ENCODE measurements at regions not wholly inside any gene's neighbourhood (a gene's known extent, or its start where the extent isn't known, plus 50 kb on each side); places are given as distances from the start of the nearest gene placed in this dataset.
"Not testable (repeated sequence)": the region's sequence is repeated elsewhere in the genome, so short reads cannot be mapped to it uniquely, and the experiment has no call there.

DNA sequence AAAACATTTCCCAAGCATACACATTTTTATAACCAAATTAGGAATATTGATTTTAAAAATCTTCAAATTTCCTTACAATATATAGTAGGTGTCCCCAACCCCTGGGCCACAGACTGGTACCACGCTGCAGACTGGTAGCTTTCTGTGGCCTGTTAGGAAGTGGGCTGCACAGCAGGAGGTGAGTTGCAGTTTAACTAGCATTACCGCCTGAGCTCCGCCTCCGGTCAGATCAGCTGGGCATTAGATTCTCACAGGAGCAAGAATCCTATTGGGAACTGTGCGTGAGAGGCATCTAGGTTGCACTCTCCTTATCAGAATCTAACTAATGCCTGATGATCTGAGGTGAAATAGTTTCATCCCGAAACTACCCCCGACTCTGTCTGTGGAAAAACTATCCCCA, 62.1 kb downstream of the ZWINT start:
- no peak for DNase-seq

- DNase-seq: no peak
Observed at GRCh38 chr10:56296618-56297017, 64.4 kb downstream of the ZWINT start.

DNA sequence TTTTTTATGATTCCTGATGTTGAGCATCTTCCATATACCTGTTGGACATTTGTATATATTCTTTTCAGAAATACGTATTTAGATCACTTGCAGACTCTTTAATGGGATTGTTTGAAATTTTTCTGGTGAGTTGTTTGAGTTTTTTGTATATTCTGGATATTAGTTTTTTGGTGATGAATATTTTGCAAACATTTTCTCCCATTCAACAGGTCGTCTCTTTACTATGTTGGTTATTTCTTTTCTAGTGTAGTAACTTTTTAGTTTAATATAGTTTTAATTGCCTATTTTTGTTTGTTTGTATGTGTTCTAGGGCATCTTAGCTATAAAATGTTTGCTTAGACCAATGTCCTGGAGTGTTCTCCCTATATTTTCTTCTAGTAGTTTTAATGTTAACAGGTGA, 72.7 kb downstream of the ZWINT start:
- no peak for DNase-seq

- no peak for DNase-seq
Observed at GRCh38 chr10:56286096-56286495, 75.0 kb downstream of the ZWINT start.

GRCh38 chr10:56279270-56279669, 81.8 kb downstream of the ZWINT start:
- DNase-seq: no peak

DNA sequence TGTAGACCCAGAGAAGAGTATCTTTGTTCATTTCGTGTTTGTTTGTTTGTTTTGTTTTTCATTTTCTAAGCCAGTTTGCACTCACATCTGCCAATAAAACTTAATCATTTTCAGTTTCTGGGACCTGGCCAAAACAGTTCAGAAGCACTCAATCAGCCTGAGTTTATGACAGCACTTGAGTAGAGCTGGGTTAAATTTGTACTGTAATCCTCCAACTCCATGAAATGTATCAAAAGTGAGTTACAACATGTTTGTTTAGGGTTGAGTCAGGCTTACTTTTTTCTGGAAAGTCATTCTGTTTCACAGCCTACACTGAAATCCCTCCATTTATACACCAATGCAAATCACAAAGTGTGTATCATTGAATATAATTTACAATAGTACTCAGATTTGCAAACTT, 91.9 kb downstream of the ZWINT start:
- DNase-seq: no peak

GRCh38 chr10:56266120-56266519, 94.9 kb downstream of the ZWINT start:
- no peak for DNase-seq

DNA sequence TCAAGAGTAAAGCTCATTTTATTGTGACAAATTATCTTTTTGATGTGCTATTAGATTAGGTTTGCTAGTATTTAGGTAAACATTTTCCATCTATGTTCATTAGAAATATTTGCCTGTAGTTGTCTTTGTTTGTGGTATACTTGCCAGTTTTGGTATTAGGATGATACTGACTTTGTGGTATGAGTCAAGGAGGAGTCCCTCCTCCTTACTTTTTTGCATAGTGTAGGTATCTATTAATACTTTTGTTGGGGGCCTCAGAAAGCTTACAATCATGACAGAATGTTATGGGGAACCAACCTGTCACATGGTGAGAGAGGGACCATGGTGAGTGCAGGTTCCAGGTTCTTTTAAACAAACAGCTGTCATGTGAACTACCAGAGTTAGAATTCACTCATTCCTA, 102.1 kb downstream of the ZWINT start:
- DNase-seq: no peak

GRCh38 chr10:56258378-56258777, 102.7 kb downstream of the ZWINT start:
- no peak for DNase-seq

DNA sequence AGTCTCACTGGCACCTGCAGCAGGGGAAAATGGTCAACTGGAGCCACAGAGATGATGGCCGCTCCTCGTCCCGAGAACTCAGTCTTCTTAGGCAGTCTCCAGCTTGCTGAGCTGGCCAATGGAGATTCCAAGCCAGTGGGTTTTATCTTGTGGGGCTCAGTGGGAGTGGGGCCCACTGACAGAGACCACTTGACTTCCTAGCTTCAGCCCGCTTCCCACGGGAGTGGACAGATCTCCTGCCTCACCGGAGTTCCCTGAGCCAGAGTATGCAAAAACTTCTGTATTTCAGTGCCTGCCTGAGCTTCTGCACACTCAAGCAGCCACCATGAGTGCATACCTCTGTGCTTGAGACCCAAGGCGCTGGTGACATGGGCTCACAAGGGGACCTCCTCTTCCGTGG, 105.8 kb downstream of the ZWINT start:
- no peak for DNase-seq

DNA sequence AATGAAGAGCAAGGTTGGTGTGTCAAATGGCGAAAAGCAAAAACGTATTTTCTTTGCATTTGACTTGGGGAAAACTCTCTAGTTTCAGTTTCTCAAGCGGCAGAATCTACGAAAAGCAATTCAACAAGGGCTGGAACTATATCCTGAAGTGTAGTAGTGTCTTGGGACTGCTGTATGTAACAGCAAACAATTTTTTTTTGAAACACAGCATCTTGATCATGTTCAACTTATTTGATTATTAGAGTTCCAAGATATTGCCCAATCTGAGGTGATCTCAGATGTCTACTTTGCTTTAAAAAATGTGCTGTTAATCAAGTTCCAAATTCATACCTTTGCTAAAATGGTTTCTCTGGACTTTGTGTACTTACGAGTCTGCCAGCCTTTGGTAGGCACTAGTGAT, 120.6 kb downstream of the ZWINT start:
- no peak for DNase-seq

GRCh38 chr10:56231436-56231835, 129.6 kb downstream of the ZWINT start:
- DNase-seq: no peak

DNA sequence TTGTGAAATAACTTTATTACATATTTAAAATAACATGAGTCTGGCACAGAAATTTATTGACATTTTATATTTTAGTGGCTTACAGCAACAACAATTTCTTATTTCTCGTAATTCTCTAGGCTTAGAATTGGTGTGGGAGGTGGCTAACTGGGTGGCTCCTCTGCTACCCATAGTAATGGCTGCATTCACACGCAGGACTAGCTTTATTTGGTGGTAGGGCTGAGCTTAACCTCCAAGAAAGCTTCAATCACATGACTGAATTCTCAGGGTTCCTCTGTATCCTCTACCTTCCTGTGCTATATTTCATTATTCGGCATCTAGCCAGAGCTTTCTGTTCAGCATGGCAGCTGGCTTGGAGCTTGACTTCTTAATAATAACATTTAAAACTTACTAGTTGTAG, 138.8 kb downstream of the ZWINT start:
- DNase-seq: no peak

DNA sequence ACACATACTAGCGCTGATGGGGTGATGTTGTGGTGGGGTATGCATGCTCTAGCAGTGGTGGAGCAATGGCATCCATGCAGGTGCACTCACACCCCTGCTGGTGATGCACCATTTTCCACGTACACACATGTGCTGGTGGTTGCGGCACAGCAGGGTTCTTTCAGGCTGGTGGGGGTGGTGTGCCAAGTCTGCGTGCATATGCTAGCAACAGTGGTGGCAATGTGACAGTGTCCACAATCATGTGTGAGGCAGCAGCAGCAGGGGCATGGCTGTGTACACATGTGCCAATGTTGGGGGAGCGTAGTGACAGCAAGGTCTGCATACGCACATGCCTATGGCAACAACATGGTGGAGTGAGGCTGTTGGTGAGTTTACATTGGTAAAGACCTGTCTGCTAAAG, 148.1 kb downstream of the ZWINT start:
- DNase-seq: no peak

GRCh38 chr10:56181607-56182006, 179.5 kb downstream of the ZWINT start:
- DNase-seq: no peak

DNA sequence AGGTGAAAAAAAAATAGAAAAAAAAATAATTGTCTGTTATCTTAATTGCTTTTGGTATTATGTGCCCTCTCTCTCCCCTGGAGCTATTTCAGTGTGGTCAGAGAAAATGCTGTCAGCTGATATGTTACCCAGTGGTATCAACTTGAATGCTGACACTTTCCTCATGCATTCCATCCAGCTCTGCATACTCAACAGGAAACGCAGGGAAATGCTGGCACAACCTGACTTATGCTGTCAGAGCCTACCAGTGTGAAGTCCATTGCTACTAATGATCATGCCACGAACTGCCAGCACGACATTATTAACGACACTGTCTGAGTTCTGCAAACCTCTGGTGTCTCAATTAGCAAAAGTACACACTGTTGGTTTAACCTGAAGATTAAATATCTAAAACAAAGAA, 182.8 kb downstream of the ZWINT start:
- no peak for DNase-seq

- DNase-seq: not testable (repeated sequence)
Observed at GRCh38 chr10:56155091-56155513, 206.0 kb downstream of the ZWINT start.

DNA sequence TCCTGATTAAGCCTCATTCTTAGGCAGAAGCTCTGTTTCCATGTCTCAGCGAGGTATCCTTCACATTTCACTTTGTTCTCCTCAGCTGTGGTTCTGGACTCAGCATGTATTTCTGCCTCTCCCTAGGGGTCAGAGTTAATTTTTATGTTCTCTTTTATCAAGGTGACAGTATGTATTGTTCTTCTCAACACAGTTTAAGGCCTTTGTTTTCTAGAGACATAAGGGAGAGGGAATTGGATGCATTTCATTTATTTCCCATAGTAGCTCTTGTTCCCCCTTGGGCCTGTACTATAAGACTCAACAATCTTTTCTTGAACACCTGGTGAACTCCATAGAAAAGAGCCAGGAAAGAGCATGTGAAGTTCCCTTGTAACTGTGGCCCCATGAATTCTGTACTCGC, 214.3 kb downstream of the ZWINT start:
- DNase-seq: no peak

- no peak for DNase-seq
Observed at GRCh38 chr10:56142092-56142728, 218.8 kb downstream of the ZWINT start.

DNA sequence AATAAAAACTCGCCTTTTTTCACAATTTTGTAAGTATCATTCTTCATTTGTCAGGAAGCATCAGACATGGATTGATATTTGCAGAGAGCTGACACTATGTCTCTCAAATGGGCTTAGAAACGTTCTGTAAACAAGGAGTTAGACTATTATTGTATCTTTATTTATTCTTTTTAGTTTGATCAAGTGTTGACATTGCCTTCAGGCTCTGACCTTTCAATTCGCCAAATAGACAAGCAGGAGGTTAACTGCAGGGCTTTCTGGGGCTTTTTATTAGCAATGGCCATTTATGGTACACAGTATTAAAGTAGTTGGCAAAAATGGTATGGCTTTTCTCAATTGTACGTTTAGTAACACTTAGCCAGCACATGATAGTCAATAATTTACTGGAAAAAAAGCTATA, 221.7 kb downstream of the ZWINT start:
- no peak for DNase-seq

- no peak for DNase-seq
Observed at GRCh38 chr10:56135828-56136227, 225.2 kb downstream of the ZWINT start.

GRCh38 chr10:56123247-56123646, 237.8 kb downstream of the ZWINT start:
- DNase-seq: no peak

GRCh38 chr10:56116684-56117083, 244.4 kb downstream of the ZWINT start:
- no peak for DNase-seq

GRCh38 chr10:56109454-56109853, 251.6 kb downstream of the ZWINT start:
- DNase-seq: no peak

DNA sequence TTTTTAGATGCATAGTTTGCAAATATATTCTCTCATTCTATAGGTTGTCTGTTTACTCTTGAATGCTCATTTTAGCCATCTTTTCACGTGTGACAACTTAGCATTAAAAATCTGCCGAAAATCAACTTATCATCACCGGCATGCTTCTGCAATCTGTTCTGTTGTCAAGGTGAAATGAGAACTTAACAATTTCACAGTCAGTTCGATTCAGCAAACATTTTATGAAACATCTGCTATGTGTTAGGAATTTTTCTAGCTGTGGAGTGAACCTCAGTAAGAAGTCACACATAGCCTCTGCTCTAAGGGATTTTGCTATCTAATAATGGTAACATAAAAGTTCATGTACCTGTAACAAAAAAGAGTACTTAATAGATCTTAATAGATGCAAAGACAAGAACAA, 256.1 kb downstream of the ZWINT start:
- DNase-seq: no peak

GRCh38 chr10:56104487-56104886, 256.6 kb downstream of the ZWINT start:
- DNase-seq: no peak

Measured in dermis blood vessel endothelial cell (primary cell).